Sigmoid colon (tissue), 6 donors: ENCODE measurements at regions not wholly inside any gene's neighbourhood (a gene's known extent, or its start where the extent isn't known, plus 50 kb on each side); places are given as distances from the start of the nearest gene placed in this dataset.

ENCODE experiments used
- DNase-seq: peaks from one replicate; pipeline ENCODE4 v3.0.0-alpha.2; 2019
- H3K27ac ChIP-seq, 4 donors: fragments of 200-600 bp; sonication (generic); one replicate each; pipeline ENCODE4 v1.5.1; 2016 to 2019; ENCODE audit warnings: mild to moderate bottlenecking in 1 of 4
- H3K27me3 ChIP-seq, 3 donors: fragments of 200-600 bp; sonication (generic); one replicate each; pipeline ENCODE4 v1.5.1; 2019; ENCODE audit warnings: mild to moderate bottlenecking in 1 of 3
- H3K36me3 ChIP-seq, 4 donors: fragments of 200-600 bp; sonication (generic); one replicate each; pipeline ENCODE4 v1.5.1; 2016 to 2019
- H3K4me1 ChIP-seq, 4 donors: fragments of 200-600 bp; sonication (generic); one replicate each; pipeline ENCODE4 v1.5.1; 2017 to 2019
- H3K4me3 ChIP-seq, 4 donors: fragments of 200-600 bp; sonication (generic); one replicate each; pipeline ENCODE4 v1.5.1; 2017 to 2019; ENCODE audit warnings: mild to moderate bottlenecking in 2 of 4, moderate library complexity in 1 of 4
- H3K9me3 ChIP-seq, 4 donors: fragments of 200-600 bp in 3 of 4; sonication (generic) in 3 of 4; one replicate each; pipeline versions ENCODE4 v1.5.1 to v1.6.1; 2013 to 2019
- EP300 ChIP-seq, 4 donors: sonication (generic); formaldehyde crosslinking; IDR thresholded peaks; one replicate each; pipeline ENCODE4 v1.6.1; 2017; ENCODE audit warnings: antibody characterized with exemption in 4 of 4
- POLR2A ChIP-seq, 2 donors: fragments of 450-650 bp; IDR thresholded peaks; one replicate each; pipeline ENCODE4 v1.6.1; 2016; ENCODE audit warnings: antibody characterized with exemption in 2 of 2, mild to moderate bottlenecking in 2 of 2, moderate library complexity in 2 of 2
- POLR2AphosphoS5 ChIP-seq, 4 donors: sonication (generic); formaldehyde crosslinking; IDR thresholded peaks; one replicate each; pipeline ENCODE4 v1.6.1; 2017; ENCODE audit warnings: antibody characterized with exemption in 4 of 4
- WGBS, 2 donors: extraction: QIAGEN DNeasy Blood & Tissue Kit; methylation state at CpG; one replicate each; pipeline ENCODE4 v1.1.7; 2013; 5-methylcytosine and 5-hydroxymethylcytosine counted together
- intact Hi-C: fragments of 100-400 bp; cut with DNase I; formaldehyde crosslinking; loops from one replicate; pipeline ENCODE4 v1.15.1; 2023
- TF ChIP-seq, protein P1 (sequence below), 4 experiments: fragments of 450-650 bp in 3 of 4; fragments of 200-600 bp in 1 of 4; IDR thresholded peaks; one replicate each; pipeline ENCODE4 v1.5.1; 2016 to 2019; ENCODE audit warnings: antibody characterized with exemption in 4 of 4, mild to moderate bottlenecking in 3 of 4, moderate library complexity in 2 of 4
- donor health status: healthy with polysubstance abuse.
- donor health status: healthy.

DNA sequence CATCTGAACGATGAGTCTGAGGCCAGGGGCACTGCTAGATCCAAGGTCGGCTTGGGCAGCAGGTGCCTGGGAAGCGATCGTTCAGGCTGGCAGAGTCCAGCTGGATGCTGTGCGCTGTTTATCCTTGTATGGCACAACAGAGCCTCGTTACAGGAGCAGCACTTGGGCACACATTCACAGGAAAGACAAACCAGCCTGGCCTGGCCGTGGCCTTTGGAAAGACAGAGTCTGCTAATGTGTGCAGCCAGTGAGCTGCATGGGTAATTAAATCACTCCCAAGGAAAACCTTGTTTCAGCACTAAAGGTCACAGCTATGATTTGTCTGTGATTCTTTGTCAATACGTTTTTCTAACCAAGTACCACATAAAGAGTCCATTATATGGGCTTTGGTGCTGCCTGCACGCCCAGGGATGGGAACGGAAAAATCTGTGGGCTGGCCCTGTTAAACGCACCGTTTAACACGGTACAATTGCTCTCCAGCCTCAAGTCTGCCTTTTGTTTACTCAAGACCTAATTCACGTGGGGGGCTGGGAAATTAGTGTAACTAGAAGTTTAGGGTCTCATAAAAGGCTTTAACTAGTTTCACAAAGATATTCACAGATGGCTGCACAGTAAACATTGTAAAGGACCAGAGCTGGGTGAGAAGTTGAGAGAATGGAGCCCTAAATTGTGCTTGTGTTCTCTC lies 509.3 kb downstream of the KDM4C start:
- WGBS, 2 donors: 10 to 59% methylated on average over 14 of the region's 14 CpGs
- peaks cover 0 to 7% (median 0%) of the 10 kb centered on the region in 4 donors for H3K4me1 ChIP-seq
- H3K9me3 ChIP-seq: no peaks in the 10 kb centered on the region
- no peaks in the 10 kb centered on the region for H3K36me3 ChIP-seq
- H3K27me3 ChIP-seq: no peaks in the 10 kb centered on the region
- H3K4me3 ChIP-seq: no peak overlapping the region
- no peak for TF ChIP-seq EP300 (IDR thresholded peaks at IDR 0.05)
- no peak for TF ChIP-seq POLR2AphosphoS5 (IDR thresholded peaks at IDR 0.05)
- no peak for TF ChIP-seq POLR2A (IDR thresholded peaks at IDR 0.05)
- TF ChIP-seq, protein P1, sequence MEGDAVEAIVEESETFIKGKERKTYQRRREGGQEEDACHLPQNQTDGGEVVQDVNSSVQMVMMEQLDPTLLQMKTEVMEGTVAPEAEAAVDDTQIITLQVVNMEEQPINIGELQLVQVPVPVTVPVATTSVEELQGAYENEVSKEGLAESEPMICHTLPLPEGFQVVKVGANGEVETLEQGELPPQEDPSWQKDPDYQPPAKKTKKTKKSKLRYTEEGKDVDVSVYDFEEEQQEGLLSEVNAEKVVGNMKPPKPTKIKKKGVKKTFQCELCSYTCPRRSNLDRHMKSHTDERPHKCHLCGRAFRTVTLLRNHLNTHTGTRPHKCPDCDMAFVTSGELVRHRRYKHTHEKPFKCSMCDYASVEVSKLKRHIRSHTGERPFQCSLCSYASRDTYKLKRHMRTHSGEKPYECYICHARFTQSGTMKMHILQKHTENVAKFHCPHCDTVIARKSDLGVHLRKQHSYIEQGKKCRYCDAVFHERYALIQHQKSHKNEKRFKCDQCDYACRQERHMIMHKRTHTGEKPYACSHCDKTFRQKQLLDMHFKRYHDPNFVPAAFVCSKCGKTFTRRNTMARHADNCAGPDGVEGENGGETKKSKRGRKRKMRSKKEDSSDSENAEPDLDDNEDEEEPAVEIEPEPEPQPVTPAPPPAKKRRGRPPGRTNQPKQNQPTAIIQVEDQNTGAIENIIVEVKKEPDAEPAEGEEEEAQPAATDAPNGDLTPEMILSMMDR (IDR thresholded peaks at IDR 0.05): no peak
- intact Hi-C loops: no loop called here
- H3K27ac ChIP-seq: no peak overlapping the region
- no peak for DNase-seq

DNA sequence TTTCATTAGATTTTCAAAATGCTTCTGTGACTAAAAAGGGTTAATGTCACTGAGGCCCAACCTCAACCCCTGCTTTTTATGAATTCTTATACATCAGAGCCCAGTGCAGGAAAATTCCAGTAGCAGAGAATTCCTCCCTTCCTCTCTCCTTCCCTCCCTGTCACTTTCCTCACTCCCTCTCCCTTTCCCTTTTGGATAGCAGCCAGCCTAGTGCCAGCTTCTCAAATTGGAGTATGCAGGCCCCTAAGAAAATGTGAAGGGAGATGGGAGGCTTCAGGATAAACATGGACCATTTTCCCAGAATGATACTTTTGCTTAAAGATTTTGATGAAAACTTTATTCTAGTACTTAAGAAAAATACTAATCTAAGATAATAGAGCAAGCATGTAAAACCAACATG lies 507.4 kb downstream of the KDM4C start:
- H3K4me3 ChIP-seq: no peak overlapping the region
- no peaks in the 10 kb centered on the region for H3K9me3 ChIP-seq
- TF ChIP-seq POLR2A (IDR thresholded peaks at IDR 0.05): no peak
- TF ChIP-seq, protein P1 (IDR thresholded peaks at IDR 0.05): no peak
- TF ChIP-seq POLR2AphosphoS5 (IDR thresholded peaks at IDR 0.05): no peak
- TF ChIP-seq EP300 (IDR thresholded peaks at IDR 0.05): no peak
- no peak for DNase-seq
- intact Hi-C loops: no loop called here
- H3K36me3 ChIP-seq: no peaks in the 10 kb centered on the region
- H3K27ac ChIP-seq: no peak overlapping the region
- H3K27me3 ChIP-seq: no peaks in the 10 kb centered on the region
- peaks cover 0 to 7% (median 0%) of the 10 kb centered on the region in 4 donors for H3K4me1 ChIP-seq

DNA sequence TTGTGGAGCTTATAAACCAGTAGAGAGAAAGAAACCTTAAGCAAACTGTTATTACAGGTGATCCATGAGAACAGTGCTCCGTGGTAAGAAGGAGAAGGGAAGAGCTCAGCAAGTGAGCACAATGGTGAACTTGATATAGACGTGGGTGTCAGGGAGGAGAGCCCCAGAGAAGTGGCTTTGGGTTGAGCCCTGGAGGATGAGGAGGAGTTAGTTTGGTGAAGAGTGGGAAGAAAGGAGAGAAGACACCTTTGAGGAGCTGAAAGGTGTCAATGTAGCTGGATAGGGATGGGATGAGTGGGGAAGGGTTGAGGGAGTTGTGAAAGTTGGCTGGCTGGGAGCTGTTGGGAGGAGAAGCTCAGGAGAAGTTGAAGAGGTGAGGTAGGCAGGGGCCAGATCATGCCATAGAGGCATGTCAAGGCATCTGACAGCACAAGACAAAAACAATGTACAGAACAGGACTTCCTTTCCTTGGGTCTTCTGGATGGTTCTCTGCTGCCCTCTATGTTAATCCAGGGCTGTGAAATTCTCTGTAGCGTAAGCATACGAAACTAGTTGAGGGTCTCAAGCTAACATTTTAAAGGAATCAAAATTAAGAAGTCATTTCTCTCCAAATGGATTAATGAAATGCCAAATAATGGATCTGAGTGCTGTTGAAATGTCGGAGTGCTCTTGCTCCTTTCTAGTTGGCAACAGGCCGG lies 501.9 kb downstream of the KDM4C start:
- no peaks in the 10 kb centered on the region for H3K27me3 ChIP-seq
- H3K4me3 ChIP-seq: no peak overlapping the region
- no peak overlapping the region for H3K27ac ChIP-seq
- H3K4me1 ChIP-seq: no peaks in the 10 kb centered on the region
- TF ChIP-seq POLR2A (IDR thresholded peaks at IDR 0.05) (no peak), POLR2AphosphoS5 (IDR thresholded peaks at IDR 0.05) (no peak), EP300 (IDR thresholded peaks at IDR 0.05) (no peak)
- TF ChIP-seq, protein P1 (IDR thresholded peaks at IDR 0.05): no peak
- H3K9me3 ChIP-seq: no peaks in the 10 kb centered on the region
- intact Hi-C loops: no loop called here
- WGBS, 2 donors: 83 to 87% methylated on average over 6 of the region's 6 CpGs
- H3K36me3 ChIP-seq: no peaks in the 10 kb centered on the region
- no peak for DNase-seq

DNA sequence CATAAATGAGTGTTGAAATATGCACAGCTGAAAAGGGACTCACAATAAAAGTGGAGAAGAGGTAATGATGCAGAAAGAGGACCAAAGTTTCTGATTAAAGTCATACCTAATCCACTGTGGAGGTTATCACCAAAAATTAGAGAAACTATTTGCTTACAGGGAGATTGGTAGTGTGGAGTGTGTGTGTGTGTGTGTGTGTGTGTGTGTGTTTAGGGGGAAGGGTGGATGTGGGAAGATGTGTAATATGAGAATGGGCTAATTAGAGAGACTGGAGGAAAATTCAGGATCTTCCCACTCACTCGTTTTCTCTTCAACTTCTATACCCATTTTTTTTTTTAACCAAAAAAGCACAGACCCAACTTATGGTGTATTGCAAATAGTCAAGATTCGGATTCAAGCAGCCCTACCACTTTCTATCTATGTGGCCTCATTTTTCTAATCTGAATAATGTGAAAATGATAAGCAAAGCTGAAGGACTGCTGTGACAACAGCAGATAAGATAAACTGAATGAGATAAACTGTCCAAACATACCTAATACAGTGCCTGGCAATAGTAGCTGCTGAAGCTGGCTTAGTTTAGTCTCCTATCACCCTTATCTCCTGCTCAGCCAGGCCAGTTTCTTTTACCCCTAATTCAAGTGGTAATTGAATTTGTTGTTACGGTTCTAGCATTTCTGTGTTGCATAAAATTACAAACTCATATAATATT lies 501.1 kb downstream of the KDM4C start:
- Histone ChIP-seq H3K4me3 (no peak overlapping the region), H3K27ac (no peak overlapping the region), H3K36me3 (no peaks in the 10 kb centered on the region), H3K9me3 (no peaks in the 10 kb centered on the region), H3K4me1 (no peaks in the 10 kb centered on the region), H3K27me3 (no peaks in the 10 kb centered on the region)
- DNase-seq: no peak
- intact Hi-C loops: no loop called here
- no peak for TF ChIP-seq POLR2A (IDR thresholded peaks at IDR 0.05)
- TF ChIP-seq, protein P1 (IDR thresholded peaks at IDR 0.05): no peak
- no peak for TF ChIP-seq POLR2AphosphoS5 (IDR thresholded peaks at IDR 0.05)
- no peak for TF ChIP-seq EP300 (IDR thresholded peaks at IDR 0.05)
- WGBS, 2 donors: 64 to 77% methylated on average over 3 of the region's 3 CpGs
